ENCODE measurements at regions not wholly inside any gene's neighbourhood (a gene's known extent, or its start where the extent isn't known, plus 50 kb on each side); places are given as distances from the start of the nearest gene placed in this dataset.

DNA sequence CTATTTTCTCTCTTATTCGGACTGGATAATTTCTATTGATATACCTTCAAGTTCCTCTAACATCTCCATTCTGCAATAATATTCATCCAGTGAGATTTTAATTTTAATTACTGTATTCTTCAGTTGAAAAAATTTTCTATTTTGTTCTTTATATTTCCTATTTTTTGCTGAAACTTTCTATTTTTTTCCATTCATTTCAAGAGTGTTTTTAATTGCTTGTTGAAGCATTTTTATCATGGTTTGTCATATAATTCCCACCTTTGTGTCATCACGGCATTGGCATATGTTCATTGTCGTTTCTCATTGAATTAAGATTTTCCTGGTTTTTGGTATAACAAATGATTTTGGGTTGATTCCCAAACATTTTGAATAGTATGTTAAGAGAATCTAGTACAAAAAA, 214.9 kb upstream of the HDDC2 start (continued):
- TF ChIP-seq, protein P1, sequence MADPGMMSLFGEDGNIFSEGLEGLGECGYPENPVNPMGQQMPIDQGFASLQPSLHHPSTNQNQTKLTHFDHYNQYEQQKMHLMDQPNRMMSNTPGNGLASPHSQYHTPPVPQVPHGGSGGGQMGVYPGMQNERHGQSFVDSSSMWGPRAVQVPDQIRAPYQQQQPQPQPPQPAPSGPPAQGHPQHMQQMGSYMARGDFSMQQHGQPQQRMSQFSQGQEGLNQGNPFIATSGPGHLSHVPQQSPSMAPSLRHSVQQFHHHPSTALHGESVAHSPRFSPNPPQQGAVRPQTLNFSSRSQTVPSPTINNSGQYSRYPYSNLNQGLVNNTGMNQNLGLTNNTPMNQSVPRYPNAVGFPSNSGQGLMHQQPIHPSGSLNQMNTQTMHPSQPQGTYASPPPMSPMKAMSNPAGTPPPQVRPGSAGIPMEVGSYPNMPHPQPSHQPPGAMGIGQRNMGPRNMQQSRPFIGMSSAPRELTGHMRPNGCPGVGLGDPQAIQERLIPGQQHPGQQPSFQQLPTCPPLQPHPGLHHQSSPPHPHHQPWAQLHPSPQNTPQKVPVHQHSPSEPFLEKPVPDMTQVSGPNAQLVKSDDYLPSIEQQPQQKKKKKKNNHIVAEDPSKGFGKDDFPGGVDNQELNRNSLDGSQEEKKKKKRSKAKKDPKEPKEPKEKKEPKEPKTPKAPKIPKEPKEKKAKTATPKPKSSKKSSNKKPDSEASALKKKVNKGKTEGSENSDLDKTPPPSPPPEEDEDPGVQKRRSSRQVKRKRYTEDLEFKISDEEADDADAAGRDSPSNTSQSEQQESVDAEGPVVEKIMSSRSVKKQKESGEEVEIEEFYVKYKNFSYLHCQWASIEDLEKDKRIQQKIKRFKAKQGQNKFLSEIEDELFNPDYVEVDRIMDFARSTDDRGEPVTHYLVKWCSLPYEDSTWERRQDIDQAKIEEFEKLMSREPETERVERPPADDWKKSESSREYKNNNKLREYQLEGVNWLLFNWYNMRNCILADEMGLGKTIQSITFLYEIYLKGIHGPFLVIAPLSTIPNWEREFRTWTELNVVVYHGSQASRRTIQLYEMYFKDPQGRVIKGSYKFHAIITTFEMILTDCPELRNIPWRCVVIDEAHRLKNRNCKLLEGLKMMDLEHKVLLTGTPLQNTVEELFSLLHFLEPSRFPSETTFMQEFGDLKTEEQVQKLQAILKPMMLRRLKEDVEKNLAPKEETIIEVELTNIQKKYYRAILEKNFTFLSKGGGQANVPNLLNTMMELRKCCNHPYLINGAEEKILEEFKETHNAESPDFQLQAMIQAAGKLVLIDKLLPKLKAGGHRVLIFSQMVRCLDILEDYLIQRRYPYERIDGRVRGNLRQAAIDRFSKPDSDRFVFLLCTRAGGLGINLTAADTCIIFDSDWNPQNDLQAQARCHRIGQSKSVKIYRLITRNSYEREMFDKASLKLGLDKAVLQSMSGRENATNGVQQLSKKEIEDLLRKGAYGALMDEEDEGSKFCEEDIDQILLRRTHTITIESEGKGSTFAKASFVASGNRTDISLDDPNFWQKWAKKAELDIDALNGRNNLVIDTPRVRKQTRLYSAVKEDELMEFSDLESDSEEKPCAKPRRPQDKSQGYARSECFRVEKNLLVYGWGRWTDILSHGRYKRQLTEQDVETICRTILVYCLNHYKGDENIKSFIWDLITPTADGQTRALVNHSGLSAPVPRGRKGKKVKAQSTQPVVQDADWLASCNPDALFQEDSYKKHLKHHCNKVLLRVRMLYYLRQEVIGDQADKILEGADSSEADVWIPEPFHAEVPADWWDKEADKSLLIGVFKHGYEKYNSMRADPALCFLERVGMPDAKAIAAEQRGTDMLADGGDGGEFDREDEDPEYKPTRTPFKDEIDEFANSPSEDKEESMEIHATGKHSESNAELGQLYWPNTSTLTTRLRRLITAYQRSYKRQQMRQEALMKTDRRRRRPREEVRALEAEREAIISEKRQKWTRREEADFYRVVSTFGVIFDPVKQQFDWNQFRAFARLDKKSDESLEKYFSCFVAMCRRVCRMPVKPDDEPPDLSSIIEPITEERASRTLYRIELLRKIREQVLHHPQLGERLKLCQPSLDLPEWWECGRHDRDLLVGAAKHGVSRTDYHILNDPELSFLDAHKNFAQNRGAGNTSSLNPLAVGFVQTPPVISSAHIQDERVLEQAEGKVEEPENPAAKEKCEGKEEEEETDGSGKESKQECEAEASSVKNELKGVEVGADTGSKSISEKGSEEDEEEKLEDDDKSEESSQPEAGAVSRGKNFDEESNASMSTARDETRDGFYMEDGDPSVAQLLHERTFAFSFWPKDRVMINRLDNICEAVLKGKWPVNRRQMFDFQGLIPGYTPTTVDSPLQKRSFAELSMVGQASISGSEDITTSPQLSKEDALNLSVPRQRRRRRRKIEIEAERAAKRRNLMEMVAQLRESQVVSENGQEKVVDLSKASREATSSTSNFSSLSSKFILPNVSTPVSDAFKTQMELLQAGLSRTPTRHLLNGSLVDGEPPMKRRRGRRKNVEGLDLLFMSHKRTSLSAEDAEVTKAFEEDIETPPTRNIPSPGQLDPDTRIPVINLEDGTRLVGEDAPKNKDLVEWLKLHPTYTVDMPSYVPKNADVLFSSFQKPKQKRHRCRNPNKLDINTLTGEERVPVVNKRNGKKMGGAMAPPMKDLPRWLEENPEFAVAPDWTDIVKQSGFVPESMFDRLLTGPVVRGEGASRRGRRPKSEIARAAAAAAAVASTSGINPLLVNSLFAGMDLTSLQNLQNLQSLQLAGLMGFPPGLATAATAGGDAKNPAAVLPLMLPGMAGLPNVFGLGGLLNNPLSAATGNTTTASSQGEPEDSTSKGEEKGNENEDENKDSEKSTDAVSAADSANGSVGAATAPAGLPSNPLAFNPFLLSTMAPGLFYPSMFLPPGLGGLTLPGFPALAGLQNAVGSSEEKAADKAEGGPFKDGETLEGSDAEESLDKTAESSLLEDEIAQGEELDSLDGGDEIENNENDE (IDR thresholded peaks at IDR 0.05; ENCODE audit: insufficient replicate concordance, low read length) = no peak
- TF ChIP-seq TAF1 (IDR thresholded peaks at IDR 0.05; ENCODE audit: low read depth, low read length) = no peak
- TF ChIP-seq, protein P2, sequence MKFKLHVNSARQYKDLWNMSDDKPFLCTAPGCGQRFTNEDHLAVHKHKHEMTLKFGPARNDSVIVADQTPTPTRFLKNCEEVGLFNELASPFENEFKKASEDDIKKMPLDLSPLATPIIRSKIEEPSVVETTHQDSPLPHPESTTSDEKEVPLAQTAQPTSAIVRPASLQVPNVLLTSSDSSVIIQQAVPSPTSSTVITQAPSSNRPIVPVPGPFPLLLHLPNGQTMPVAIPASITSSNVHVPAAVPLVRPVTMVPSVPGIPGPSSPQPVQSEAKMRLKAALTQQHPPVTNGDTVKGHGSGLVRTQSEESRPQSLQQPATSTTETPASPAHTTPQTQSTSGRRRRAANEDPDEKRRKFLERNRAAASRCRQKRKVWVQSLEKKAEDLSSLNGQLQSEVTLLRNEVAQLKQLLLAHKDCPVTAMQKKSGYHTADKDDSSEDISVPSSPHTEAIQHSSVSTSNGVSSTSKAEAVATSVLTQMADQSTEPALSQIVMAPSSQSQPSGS (IDR thresholded peaks at IDR 0.05; ENCODE audit: low read length) = no peak

Data from H1 (cell line).